Lower leg skin (tissue), 4 donors: ENCODE measurements at regions not wholly inside any gene's neighbourhood (a gene's known extent, or its start where the extent isn't known, plus 50 kb on each side); places are given as distances from the start of the nearest gene placed in this dataset.
A peak's percentile ranks its signal among the peaks of the same experiment; 100 is the strongest.

ENCODE experiments used
- DNase-seq, 2 donors: peaks; one replicate each; pipeline ENCODE4 v3.0.0-alpha.2; 2019; ENCODE audit warnings: low spot score in 2 of 2
- H3K4me3 ChIP-seq: fragments of 200-600 bp; sonication (generic); 2 replicates; pipeline ENCODE4 v1.5.1; 2017; ENCODE audit warnings: mild to moderate bottlenecking, low read depth; ENCODE audit not compliant: poor library complexity, severe bottlenecking
- CTCF ChIP-seq, 3 donors: fragments of 450-650 bp; IDR thresholded peaks; one replicate each; pipeline ENCODE4 v1.5.1; 2016; ENCODE audit warnings: antibody characterized with exemption in 3 of 3, mild to moderate bottlenecking in 3 of 3, moderate library complexity in 2 of 3
- POLR2A ChIP-seq, 2 donors: fragments of 450-650 bp; IDR thresholded peaks; one replicate each; pipeline ENCODE4 v1.6.1; 2016 to 2017; ENCODE audit warnings: antibody characterized with exemption in 2 of 2, mild to moderate bottlenecking in 1 of 2, moderate library complexity in 1 of 2
- WGBS, 2 donors: methylation state at CpG; one replicate each; pipeline ENCODE4 v1.1.5; 2018; 5-methylcytosine and 5-hydroxymethylcytosine counted together
- intact Hi-C: fragments of 100-400 bp; cut with DNase I; formaldehyde crosslinking; loops from one replicate; pipeline ENCODE4 v1.15.0; 2023; ENCODE audit warnings: low total_unique reads

- TF ChIP-seq CTCF (IDR thresholded peaks at IDR 0.05) (no peak), POLR2A (IDR thresholded peaks at IDR 0.05) (no peak)
- H3K4me3 ChIP-seq, result no peak overlapping the region
- intact Hi-C loops, result no loop called here
- WGBS, 2 donors, result 70 to 71% methylated on average over 3 of the region's 3 CpGs
- DNase-seq, result no peak
Observed at GRCh38 chr13:46982856-46983582, 86.2 kb upstream of the HTR2A start.

GRCh38 chr13:46975173-46975572 is 78.3 kb upstream of the HTR2A start:
- no peak overlapping the region for H3K4me3 ChIP-seq
- intact Hi-C loops, result no loop called here
- no peak for DNase-seq
- no peak for TF ChIP-seq CTCF (IDR thresholded peaks at IDR 0.05)

GRCh38 chr13:46968450-46968849 is 71.6 kb upstream of the HTR2A start:
- intact Hi-C loops, result no loop called here
- no peak for DNase-seq
- TF ChIP-seq CTCF (IDR thresholded peaks at IDR 0.05), result no peak
- no peak for TF ChIP-seq POLR2A (IDR thresholded peaks at IDR 0.05)
- 82 to 94% methylated on average over 2 of the region's 2 CpGs for WGBS, 2 donors
- no peak overlapping the region for H3K4me3 ChIP-seq

- DNase-seq, result peak in 1 of 2 donors; percentile 73
- H3K4me3 ChIP-seq, result no peak overlapping the region
- WGBS, 2 donors, result 33% methylated on average over 2 of the region's 2 CpGs
- intact Hi-C loops, result no loop called here
- no peak for TF ChIP-seq POLR2A (IDR thresholded peaks at IDR 0.05)
- no peak for TF ChIP-seq CTCF (IDR thresholded peaks at IDR 0.05)
Observed at GRCh38 chr13:46964789-46965527, 68.1 kb upstream of the HTR2A start.

GRCh38 chr13:46963904-46964303 is 67.1 kb upstream of the HTR2A start:
- 74 to 75% methylated on average over 4 of the region's 4 CpGs for WGBS, 2 donors
- DNase-seq, result no peak
- no peak for TF ChIP-seq CTCF (IDR thresholded peaks at IDR 0.05)
- no peak for TF ChIP-seq POLR2A (IDR thresholded peaks at IDR 0.05)
- intact Hi-C loops, result no loop called here
- H3K4me3 ChIP-seq, result no peak overlapping the region
